ENCODE measurements at regions not wholly inside any gene's neighbourhood (a gene's known extent, or its start where the extent isn't known, plus 50 kb on each side); places are given as distances from the start of the nearest gene placed in this dataset.
A peak's percentile ranks its signal among the peaks of the same experiment; 100 is the strongest.
"Not testable (repeated sequence)": the region's sequence is repeated elsewhere in the genome, so short reads cannot be mapped to it uniquely, and the experiment has no call there.

DNA sequence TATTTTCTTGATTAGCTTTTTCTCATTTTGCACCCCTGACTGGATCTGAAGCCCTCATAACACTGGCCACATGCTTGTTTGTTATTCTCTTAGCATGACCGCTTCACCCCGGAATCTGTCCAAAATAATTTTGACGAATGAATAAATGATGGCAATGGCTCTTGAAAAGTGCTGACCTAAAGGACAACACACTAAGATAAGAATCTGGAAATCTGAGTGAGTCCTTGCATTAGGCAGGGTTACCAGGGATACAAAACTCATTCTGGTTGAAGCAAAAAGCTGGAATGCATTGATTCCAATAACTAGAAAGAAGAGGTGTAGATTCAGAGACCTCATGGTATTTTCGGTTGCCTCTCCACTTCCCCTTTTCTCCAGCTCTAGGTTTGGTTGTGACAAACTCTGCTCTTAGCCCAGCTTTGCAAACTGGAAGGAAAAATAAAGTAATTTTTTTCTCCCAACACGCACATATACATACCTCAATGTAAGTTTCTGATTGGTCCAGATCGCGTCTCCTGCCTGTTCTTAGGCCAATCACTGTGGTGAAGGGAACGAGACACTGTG, 157.4 kb downstream of the SKIDA1 start:
- no peaks in the 10 kb centered on the region for H3K36me3 ChIP-seq (ENCODE audit: control insufficient read depth in 4 of 4, insufficient read depth in 4 of 4, low read length in 4 of 4)
- peaks cover 2 to 52% (median 13%) of the 10 kb centered on the region in 5 donors for H3K4me1 ChIP-seq (ENCODE audit: control insufficient read depth in 5 of 5, insufficient read depth in 5 of 5, low read length in 5 of 5)
- no peak overlapping the region for H3K4me3 ChIP-seq
- no peaks in the 10 kb centered on the region for H3K27me3 ChIP-seq (ENCODE audit: control insufficient read depth in 3 of 3, insufficient read depth in 3 of 3, low read length in 2 of 3)
- H3K27ac ChIP-seq (ENCODE audit: low read depth in 1 of 2, low read length in 1 of 2), result no peak overlapping the region
- no peak for ATAC-seq (ENCODE audit: insufficient read depth, low FRiP score)
- H3K9me3 ChIP-seq (ENCODE audit: control insufficient read depth in 4 of 4, insufficient read depth in 3 of 4, low read length in 3 of 4), result peaks cover 0 to under 1% (median 0%) of the 10 kb centered on the region in 4 donors
- WGBS, 2 donors, result 76 to 88% methylated on average over 8 of the region's 8 CpGs
- DNase-seq, result peak in 1 of 3 donors; percentile 21
- peak overlapping the region in 1 of 2 donors; percentile 4 for H3K9ac ChIP-seq (ENCODE audit: insufficient read depth in 1 of 2, low read length in 2 of 2)
- TF ChIP-seq CTCF (IDR thresholded peaks at IDR 0.05; ENCODE audit: control extremely low read depth, extremely low read depth), result no peak

DNA sequence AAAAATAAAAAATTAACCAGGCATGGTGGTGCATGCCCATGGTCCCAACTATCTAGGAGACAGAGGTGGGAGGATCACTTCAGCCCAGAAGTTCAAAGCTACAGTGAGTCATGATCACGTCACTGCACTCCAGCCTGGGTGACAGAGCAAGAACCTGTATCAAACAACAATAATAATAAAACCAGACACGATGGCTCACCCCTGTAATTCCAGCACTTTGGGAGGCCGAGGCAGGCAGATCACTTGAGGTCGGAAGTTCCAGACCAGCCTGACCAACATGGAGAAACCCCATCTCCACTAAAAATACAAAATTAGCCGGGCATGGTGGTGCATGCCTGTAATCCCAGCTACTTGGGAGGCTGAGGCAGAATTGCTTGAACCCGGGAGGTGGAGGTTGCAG, 159.4 kb downstream of the SKIDA1 start:
- H3K27me3 ChIP-seq (ENCODE audit: control insufficient read depth in 3 of 3, insufficient read depth in 3 of 3, low read length in 2 of 3); H3K4me3 ChIP-seq; H3K36me3 ChIP-seq (ENCODE audit: control insufficient read depth in 4 of 4, insufficient read depth in 4 of 4, low read length in 4 of 4); H3K27ac ChIP-seq (ENCODE audit: low read depth in 1 of 2, low read length in 1 of 2); DNase-seq; ATAC-seq (ENCODE audit: insufficient read depth, low FRiP score); H3K9ac ChIP-seq (ENCODE audit: insufficient read depth in 1 of 2, low read length in 2 of 2); H3K9me3 ChIP-seq (ENCODE audit: control insufficient read depth in 4 of 4, insufficient read depth in 3 of 4, low read length in 3 of 4): not testable (repeated sequence)
- WGBS, 2 donors, result 88 to 97% methylated on average over 6 of the region's 6 CpGs
- peaks cover 1 to 48% (median 14%) of the 10 kb centered on the region in 5 donors for H3K4me1 ChIP-seq (ENCODE audit: control insufficient read depth in 5 of 5, insufficient read depth in 5 of 5, low read length in 5 of 5)

DNA sequence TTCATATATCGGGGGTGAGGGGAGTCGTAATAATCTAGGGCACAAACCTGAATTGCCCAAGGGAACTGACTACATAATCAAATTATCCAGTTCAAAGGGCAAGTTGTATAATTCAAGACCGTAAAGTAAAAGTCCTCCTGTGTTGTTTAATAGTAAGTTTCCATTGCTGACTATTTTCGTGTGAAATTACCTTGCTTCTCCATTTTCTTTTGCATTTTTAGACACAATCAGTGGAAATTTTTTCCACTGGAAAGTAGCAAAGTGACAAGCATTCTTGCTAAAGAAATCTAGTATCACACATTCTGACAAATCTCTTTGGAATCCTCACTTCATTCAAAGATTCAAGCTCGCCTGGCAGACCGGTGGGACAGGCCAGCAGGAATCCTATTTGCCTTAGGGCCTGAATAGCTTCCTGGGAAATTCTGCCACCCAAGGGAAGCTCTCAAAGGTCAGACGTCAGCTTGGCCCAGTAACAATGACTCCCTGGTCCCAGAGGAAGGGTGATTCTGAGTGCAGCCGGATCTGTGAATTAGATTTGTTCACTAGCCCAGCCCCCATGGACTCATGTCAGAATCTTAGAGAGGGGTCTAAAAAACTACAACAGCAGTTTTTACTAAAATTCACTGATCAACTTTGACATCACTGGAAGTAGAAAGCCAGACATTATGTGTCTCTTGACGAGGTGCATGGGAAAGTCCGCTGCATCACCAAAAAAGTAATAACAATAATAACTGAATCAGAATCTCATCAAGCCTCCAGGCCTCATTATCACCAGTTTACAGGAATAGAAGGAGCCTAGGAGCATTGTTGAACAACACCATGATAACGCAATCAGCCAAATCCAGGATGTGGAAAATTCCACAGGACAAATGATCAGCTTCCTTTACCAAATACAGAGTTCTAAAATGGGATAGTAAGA, 161.0 kb downstream of the SKIDA1 start:
- peak overlapping the region in 1 of 2 donors; percentile 51 for H3K9ac ChIP-seq (ENCODE audit: insufficient read depth in 1 of 2, low read length in 2 of 2)
- H3K4me3 ChIP-seq, result no peak overlapping the region
- no peaks in the 10 kb centered on the region for H3K27me3 ChIP-seq (ENCODE audit: control insufficient read depth in 3 of 3, insufficient read depth in 3 of 3, low read length in 2 of 3)
- H3K36me3 ChIP-seq (ENCODE audit: control insufficient read depth in 4 of 4, insufficient read depth in 4 of 4, low read length in 4 of 4), result no peaks in the 10 kb centered on the region
- no peak for ATAC-seq (ENCODE audit: insufficient read depth, low FRiP score)
- DNase-seq, result peak; percentile 22 to 62 (median 48)
- peaks cover 1 to 42% (median 13%) of the 10 kb centered on the region in 5 donors for H3K4me1 ChIP-seq (ENCODE audit: control insufficient read depth in 5 of 5, insufficient read depth in 5 of 5, low read length in 5 of 5)
- no peaks in the 10 kb centered on the region for H3K9me3 ChIP-seq (ENCODE audit: control insufficient read depth in 4 of 4, insufficient read depth in 3 of 4, low read length in 3 of 4)
- 62 to 76% methylated on average over 11 of the region's 11 CpGs for WGBS, 2 donors
- TF ChIP-seq CTCF (IDR thresholded peaks at IDR 0.05; ENCODE audit: control extremely low read depth, extremely low read depth), result no peak
- H3K27ac ChIP-seq (ENCODE audit: low read depth in 1 of 2, low read length in 1 of 2), result peak overlapping the region; percentile 41 to 47

DNA sequence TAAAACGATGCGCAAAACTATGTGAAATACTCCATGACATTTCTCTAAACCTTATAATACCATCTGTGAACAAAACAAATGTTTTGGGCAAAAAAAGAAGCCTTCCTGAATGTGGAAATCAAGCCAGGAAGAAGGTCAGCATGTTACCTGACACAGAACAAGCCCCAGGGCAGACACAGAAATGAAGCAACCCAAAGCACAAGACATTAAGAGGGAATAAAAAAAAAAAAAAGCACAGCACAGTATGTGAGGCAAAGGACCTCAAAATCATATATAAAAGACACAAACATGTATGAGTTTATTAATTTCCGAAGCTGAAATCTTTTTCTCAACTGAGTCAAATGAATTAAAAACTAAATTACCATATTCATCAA, 161.8 kb downstream of the SKIDA1 start:
- Histone ChIP-seq H3K27ac (ENCODE audit: low read depth in 1 of 2, low read length in 1 of 2) (peak overlapping the region in 1 of 2 donors; percentile 41), H3K4me1 (ENCODE audit: control insufficient read depth in 5 of 5, insufficient read depth in 5 of 5, low read length in 5 of 5) (peaks cover 0 to 34% (median 13%) of the 10 kb centered on the region in 5 donors), H3K27me3 (ENCODE audit: control insufficient read depth in 3 of 3, insufficient read depth in 3 of 3, low read length in 2 of 3) (no peaks in the 10 kb centered on the region), H3K9me3 (ENCODE audit: control insufficient read depth in 4 of 4, insufficient read depth in 3 of 4, low read length in 3 of 4) (no peaks in the 10 kb centered on the region), H3K36me3 (ENCODE audit: control insufficient read depth in 4 of 4, insufficient read depth in 4 of 4, low read length in 4 of 4) (no peaks in the 10 kb centered on the region), H3K4me3 (no peak overlapping the region), H3K9ac (ENCODE audit: insufficient read depth in 1 of 2, low read length in 2 of 2) (no peak overlapping the region)
- ATAC-seq (ENCODE audit: insufficient read depth, low FRiP score) (no peak), DNase-seq (no peak)
- no peak for TF ChIP-seq CTCF (IDR thresholded peaks at IDR 0.05; ENCODE audit: control extremely low read depth, extremely low read depth)
- 82 to 90% methylated on average over 3 of the region's 3 CpGs for WGBS, 2 donors

Measured in lung (tissue), 11 donors.